ENCODE measurements at regions not wholly inside any gene's neighbourhood (a gene's known extent, or its start where the extent isn't known, plus 50 kb on each side); places are given as distances from the start of the nearest gene placed in this dataset.

DNA sequence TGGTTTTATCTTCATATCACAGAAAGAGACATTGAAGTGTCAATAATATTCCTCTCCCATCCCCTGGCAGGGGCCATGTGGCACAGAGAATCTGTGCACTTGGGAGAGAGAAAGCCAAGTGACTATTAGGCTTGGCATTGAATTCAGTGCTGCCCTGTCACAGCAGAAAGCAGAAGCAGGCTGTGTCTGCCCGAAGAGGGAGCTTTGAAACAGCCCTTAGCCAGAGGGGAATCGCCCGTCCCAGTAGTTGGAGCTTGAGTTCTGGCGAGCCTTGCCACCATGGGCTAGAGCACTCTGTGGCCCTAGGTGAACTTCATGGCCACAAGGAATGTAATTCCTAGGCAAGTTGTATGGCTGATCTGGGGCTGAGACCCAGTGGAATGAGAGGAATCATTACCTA lies 282.5 kb upstream of the PCDH10 start:
- DNase-seq = no peak

DNA sequence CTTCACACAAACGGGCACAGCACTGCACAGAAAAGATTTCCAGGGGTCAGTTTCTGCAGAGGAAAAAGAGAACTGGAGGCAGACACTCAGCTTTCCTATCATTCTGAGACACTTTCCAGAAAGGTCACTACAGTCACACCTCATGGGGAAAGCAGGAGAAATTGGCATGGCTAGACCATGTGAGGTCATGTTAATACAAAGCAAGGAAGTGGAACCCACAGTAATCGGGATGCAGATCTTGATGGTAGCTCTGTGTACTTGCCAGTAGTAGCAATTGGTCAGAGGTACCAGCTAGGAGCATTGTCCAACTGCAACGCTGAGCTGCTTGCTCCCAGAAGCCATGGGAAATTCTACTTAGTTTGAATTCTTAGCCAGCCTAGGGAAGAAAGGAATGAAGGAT lies 255.3 kb upstream of the PCDH10 start:
- no peak for DNase-seq

DNA sequence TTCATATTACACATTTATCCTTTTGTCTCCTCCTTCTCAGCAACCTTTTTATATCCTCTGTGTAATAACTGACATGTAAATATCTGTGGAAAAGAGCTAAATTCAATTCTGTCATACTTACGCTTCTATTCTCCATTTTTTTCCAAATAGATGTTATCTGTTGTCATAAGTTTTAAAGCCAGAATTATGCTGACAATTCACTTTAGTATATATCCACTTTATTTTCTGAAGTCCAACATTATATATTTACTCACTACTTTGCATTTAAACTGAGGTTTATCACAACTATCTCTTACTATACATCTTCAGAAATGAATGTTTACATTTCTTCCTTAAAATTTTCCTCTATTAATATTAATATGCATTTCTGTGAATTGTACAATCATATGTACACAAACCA lies 247.9 kb upstream of the PCDH10 start:
- DNase-seq = no peak

DNA sequence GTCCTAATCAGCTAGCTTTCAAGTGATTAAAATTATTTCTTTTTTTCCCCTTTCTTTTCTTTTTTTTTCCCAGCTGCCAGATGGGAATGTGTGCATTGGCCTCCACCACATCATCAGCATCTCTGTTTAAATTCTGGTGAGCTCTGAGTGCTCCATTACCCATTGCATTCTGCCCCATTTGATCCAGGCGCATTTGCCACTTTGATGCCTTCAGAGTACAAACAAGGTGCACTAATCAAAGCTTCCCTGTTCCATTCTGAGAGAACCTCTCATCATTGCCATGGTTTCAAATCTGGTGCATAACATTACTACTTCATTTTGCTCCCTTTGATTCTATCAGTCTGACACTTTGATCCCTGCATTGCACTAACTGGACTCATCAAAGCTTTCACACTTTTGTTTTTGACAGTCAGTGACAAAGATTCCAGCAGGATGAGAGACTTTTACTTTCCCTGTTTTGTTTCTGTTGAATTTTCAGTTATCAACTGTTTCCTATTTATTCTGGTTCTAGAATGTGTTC lies 238.8 kb upstream of the PCDH10 start:
- DNase-seq = no peak

DNA sequence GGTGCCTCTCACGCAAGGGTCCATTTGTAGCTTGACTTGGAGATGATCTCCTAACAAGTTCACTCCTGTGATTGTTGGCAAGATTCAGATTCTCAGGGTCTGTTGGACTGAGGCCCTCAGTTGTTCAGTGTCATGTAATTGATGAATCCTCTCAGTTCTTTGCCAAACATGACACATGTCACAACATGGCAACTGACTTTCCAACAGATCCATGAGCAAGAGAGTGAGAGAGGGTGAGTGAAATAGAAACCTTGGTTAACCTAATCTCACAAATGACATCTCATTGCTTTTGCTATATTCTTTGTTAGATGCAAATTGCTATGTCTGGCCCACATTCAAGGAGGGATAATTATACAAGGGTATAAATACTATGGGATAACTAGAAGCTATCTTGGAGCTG lies 231.0 kb upstream of the PCDH10 start:
- no peak for DNase-seq

DNA sequence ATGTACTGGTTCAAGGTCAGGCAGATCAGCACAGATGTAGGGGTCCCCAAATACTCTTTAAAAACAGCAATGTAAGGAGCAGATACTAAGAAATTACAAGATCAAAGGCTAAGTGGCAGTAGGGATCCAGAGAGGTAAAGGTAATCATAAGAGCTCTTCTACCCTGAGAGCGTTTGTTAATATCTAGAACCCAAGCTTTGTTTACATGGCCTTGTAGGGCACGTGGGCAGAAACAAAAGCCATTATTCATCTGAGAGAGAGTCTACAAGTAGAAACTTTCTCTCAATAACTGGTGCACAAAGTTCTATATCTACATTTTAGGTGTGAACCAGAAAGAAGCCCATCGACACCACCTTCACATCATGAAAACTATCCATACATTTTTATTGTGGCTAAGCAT lies 225.6 kb upstream of the PCDH10 start:
- no peak for DNase-seq

DNA sequence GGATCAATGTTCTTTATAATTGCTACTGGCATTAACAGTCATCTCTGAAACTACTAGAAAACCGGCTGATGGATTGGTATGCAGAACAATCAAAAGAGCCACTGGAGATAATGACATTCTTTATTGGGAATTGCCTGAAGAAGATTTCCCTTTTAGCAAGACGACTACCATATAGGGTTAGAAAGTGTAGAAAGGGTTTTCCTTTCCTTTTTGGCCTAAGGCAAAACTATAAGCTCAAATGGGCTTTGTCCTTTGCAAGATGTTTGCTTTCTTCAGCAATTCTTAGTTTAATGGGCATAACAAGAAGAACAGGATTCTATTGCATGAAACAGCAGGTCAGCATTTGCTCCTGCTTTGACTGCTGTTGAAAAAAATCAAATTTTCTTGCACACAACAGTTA lies 214.2 kb upstream of the PCDH10 start:
- DNase-seq = no peak

DNA sequence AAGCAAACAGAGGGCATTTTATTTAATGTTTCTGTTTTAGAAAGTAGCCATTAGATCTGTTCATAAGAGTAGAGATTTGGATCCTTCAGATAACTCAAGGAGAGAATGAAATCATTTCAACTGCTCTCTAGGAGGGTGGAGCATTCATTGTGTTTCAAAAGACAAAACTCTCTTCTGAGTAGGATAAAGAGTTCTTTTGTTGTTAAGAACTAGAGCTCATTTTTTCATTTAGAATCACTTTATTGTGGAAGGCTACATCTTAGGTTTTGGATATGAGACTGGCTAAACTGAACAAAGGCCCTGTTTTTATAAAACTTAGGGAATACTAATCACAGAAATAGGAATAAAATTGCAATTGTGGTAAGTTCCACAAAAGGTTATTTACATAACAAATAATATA lies 193.9 kb upstream of the PCDH10 start:
- DNase-seq = no peak

DNA sequence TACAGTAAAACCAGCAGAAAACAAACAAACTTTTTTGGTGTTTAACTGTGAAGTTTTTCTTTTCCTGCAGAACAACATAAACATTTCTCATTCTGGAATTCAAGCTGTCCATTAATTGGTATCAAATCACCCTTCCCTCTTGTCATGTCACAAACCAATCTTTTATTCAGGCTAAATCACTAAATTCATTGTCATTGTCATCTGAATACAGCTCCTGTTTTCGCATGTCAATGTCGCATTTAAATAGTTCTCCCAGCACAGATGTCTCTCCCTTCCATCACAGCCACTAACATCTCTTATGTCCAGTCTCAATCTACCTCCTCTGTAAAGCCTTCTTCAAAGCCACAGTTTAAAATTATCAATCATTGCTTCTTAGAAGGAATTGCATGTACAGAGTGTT lies 192.1 kb upstream of the PCDH10 start:
- no peak for DNase-seq

DNA sequence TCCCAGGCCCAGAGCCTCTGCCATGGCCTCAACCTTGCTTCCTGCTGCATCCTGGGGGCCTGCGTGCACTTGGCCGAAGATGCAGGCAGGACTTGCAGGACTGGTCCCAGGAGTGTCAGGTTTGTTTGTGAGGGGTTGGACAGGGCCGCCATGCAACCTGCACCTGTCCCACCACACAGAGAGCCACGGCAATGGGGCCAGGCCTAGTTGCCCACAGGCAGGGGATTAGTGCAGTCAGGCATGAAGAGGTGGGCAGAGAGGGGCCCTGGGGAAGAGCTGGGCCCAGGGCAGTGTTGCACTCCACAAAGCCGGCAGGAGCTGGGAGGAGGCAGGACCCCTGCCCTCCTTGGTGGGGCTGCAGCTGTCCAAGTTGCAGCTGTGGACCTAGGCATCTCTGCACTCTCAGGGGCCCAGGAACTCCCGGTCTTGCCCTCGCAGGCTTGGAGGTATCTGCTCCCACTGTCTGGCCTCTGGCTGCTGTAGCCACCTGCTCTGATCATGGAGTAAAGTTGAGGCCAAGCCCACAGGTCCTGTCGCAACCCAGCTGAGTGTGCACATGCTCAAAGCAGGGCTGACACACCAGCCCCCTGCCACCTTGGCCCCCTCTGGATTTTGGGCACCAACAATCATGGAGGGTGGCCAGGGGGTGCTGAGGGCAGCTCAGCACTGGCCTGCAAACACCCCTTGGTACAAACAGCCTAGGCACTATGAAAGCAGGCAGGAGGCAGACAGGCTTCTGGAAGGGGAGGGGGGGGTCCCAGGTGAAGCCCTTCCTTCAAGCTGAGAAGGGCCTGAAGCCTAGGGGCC lies 190.4 kb upstream of the PCDH10 start:
- no peak for DNase-seq

DNA sequence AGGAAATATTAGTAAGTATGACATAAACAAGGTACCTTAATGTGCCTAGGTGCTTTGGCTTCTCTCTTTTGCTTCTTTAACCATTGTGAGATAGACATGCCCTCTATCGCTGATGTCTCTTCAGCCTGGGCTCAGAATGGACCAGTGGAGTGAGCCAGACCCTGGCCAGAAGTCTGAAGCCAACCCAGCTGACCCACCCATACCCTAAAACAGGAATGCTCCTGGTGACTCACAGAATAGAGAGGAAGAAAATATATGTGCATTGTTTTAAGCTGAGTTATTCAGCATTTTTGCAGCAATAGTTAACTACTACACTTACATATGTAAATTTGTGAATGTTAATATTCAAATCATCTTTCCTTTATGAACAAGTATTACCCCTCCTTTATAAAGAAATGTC lies 167.5 kb upstream of the PCDH10 start:
- no peak for DNase-seq

DNA sequence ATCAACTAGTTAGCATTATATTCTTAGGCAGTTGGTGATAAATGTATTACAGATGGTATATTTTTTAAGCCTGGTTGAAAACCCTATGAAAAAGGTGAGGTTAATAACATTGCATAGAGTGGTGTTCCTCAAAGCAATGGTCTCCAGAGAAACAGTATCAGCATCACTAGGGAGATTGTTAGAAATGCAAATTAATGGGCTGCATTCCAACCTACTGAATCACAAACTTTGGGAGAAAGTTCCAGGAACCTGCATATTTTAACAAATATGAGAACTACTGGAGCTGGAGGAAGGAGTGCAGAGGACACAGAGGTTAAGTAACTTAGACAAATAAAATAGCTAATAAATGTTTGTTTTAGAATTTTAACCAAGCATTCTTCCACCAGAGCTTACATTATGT lies 166.9 kb upstream of the PCDH10 start:
- DNase-seq = no peak

DNA sequence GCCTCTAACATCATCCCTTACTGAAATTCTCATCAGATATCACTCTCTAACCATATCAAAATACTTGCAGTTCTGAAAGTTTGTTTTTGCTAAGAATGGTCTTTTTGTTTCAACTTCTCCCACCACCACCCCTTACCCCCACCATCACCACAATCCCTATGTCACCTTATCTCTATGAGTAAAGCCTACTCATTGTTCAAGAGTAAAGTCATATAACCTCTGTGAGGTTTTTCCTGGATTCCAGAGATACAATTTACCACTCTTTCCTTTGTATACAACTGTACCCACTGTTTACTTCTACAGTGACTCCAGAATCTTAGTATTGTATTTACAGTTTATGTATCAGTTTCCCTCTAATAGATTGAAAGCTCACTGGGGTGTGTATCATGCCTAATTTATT lies 158.0 kb upstream of the PCDH10 start:
- no peak for DNase-seq

DNA sequence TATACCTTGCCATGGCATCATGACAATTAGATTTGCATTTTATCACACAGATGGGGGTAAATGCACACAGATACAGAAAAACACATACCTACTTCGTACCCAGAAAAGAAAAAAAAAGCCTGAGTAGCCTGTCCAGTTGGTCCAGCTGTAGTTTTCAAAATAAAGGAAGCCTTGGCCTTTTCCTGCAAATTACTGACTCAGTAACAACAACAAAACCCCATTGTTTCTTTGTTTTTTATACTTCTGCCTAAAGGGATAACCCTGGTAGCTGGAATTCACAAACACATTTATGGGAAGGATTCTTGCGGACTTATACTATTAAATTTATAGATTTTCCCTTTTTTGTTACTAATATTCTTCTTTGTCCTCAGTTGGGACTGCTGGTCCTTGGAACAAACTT lies 156.4 kb upstream of the PCDH10 start:
- no peak for DNase-seq

DNA sequence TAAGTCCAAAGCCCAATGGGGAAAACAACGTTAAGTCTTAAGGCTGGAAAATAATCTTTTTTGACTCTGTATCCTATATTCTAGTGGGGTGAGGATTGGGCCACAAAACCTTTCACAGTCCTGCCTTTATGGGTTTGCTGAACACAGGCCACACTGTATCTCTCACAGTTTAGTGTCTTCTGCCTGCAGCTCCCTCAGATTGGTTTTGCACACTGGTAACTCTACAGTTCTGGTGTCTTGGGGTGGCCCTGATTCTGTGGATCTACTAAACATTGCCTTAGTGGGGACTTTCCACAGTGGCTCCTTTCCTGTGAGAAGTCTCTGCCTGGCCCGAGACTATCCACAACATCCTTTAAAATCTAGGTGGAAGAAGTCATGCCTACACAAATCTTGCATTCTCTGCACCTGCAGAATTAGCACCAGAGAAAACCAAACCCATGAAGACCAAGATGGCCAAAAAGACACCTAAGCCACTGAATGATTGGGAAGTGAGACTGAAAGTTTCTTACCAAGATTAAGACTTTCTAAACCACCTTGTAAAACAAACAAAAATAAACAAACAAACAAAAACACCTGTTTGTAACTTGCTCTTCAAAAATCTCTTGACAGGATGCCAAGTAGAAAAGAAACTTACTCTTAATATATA lies 150.4 kb upstream of the PCDH10 start:
- DNase-seq = no peak

DNA sequence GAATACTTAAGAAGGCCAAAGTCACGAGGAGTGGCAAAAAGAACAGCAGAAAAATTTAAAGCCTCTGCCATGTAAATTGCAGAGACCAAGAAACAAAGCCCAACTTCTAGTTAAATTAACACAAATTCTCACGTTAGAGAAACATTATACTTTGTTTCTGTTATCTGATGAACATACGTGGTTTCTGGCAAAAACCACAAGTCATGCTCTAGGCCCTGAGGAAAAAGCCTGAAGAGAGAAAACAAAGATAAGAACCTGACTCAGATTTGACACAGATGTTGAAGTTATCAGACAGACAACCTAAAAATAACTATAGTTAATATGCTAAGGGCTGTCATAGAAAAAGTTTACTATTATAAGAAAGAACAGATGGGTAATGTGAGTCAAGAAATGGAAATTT lies 149.1 kb upstream of the PCDH10 start:
- no peak for DNase-seq

DNA sequence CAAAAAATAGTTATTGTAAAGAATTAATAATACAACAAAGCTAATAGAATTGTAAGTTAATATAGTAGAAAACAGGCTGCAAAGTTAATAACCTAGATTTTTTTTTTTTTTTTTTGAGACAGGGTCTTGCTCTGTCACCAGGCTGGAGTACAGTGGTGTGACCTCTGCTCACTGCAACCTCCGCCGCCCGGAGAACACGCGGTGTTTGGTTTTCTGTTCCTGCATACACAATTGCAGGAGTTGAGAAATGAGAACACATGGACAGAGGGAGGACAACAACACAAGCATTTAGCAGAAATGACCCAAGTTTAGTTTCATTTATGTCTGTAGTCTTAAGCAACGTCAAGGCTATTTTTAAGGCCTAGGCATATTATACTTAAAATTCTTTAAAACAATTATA lies 145.9 kb upstream of the PCDH10 start:
- DNase-seq = no peak

DNA sequence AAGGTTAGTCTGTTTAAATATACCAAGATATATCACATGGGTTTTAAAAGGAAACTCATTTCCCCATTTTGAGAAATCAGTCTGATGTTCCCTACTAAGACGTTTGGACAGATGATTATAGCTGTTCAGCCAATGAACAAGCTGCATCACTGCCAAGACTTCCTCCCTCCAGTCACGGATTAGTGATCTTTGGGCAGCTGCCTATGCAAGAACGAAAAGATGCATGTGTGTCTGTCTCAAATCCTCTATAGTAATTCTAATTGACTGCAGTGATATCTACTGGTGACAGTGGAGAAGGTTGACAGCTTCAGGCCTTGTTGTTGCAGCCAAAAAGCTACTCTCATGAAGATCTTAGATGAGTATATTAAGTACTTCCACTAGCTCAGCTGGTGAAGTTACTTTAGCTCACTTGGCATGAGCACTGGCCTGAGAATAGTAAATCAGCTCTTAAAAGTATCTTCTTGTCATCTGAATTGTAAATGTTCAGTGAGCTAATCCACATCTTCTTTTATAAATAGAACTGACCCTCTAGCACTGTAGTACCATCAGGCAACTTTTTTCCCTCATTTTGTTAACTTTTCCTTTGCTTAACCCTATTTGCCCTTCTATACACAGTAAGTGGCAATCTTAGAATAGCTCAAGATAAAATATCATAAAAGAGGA lies 134.5 kb upstream of the PCDH10 start:
- no peak for DNase-seq

DNA sequence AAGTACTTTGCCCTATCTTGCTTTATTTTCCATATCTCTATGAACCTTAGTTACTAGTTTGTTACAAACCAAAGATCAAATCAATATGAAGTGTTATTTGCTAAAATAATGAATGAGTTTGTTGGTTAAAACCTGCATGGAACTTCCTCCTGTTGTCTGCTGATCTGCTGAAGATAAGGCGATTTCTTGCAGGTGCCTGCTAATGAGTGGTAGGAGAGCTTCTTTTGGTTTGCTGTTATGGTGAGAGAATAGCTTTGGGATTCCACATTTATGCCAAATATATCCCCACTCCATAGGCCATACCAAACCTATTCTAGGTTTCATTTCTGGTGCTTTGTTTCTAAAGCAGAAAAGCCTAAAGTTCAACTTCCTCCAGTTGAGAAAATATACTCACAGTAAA lies 103.8 kb upstream of the PCDH10 start:
- DNase-seq = no peak

DNA sequence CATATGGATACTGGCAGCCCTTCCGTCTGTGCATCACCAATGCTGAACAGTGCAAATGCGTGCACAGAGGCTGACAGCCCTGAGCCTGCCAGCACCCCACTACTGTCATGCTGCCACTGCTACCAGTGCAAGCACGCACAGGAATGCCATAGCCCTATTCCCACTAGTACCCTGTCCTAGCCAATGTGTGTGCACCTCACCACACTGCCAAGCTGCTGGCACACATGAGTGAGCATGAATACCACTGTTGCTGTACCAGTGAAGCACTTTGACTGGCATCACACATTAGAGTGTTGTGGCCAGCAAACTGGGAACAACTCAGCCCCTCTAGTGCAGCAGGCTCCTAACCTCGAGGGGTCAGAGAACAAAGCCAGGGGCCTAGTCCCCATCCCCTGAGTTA lies 102.9 kb upstream of the PCDH10 start:
- no peak for DNase-seq

DNA sequence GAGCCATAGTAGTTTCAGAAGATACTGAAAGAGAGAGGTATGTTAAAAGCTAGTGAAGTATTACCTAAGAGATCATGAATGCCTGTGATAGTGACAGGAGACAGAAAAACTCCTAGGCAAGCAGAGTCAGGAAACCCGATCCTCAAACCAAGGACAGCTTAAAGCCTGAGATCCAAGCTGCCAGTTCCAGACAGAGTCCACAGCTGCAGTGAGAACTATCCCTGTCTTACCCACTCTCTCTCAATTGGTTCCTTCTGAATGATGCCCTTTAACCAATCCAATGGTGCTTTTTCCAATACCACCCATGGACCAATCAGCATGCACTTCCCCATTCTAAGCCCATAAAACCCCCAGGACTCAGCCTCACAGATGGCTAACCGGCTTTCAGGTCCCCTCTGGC lies 90.4 kb upstream of the PCDH10 start:
- no peak for DNase-seq

DNA sequence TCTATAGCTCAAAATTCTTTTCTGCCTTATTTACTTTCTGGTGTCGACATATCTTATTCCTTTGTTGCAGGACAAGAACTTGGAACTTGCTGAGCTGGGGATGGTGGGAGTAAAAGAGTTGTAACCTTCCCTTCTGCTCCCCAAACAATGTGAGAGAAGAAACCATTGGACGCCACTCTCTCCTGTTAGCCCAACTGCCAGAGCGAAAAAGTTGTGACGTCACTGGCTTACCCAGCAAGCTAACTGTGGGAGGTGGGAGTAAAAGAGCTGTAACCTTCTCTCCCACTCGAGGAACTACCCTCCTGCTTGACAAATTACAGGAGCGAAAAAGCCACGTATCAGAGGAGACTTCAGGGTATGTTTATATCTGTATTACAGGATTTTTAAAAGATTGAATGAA lies 90.0 kb upstream of the PCDH10 start:
- no peak for DNase-seq

DNA sequence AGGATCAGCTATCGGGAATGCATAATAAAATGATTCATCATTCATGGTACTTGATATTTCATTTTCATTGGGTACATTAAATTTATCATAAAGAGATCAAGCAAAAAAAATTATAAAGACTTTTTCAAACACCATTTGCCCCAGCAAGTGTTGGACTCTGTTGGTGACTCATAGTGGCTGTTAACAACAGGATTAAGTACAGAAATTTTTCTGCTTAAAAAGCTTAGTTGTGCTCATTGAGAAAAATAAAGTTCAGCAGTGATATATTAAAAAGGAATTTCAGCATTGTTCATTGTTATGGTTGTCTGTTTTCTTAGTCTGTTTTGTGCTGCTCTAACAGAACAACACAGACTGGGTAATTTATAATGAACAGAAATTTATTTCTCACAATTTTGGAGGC lies 86.2 kb upstream of the PCDH10 start:
- DNase-seq = no peak

DNA sequence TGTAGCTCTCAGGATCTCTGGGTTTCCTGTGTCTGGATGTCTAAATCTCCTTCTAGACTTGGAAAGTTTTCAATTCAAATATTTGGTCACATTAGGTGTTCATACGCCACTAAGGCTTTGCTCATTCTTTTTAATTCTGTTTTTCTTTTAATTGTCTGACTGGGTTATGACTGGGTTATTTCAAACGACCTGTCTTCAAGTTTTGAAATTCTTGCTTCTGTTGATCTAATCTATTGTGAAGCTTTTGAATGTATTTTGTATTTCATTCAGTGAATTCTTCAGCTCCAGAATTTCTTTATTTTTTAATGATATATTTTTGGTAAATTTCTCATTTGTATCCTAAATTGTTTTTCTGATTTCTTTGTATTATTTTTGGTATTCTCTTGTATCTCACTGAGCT lies 81.0 kb upstream of the PCDH10 start:
- no peak for DNase-seq

Measured in NCI-H1105 (cell line).